Sigmoid colon (tissue), 3 donors: ENCODE measurements at regions not wholly inside any gene's neighbourhood (a gene's known extent, or its start where the extent isn't known, plus 50 kb on each side); places are given as distances from the start of the nearest gene placed in this dataset.
"Not testable (repeated sequence)": the region's sequence is repeated elsewhere in the genome, so short reads cannot be mapped to it uniquely, and the experiment has no call there.

Experiments
- CTCF ChIP-seq, 4 experiments: fragments of 450-650 bp in 3 of 4; fragments of 200-600 bp in 1 of 4; IDR thresholded peaks; one replicate each; pipeline ENCODE4 v1.5.1; 2016 to 2019; ENCODE audit warnings: antibody characterized with exemption in 4 of 4, mild to moderate bottlenecking in 3 of 4, moderate library complexity in 2 of 4
- POLR2A ChIP-seq, 2 donors: fragments of 450-650 bp; IDR thresholded peaks; one replicate each; pipeline ENCODE4 v1.6.1; 2016; ENCODE audit warnings: antibody characterized with exemption in 2 of 2, mild to moderate bottlenecking in 2 of 2, moderate library complexity in 2 of 2

GRCh38 chr15:59786466-59786865 lies 97.3 kb upstream of the BNIP2 start:
- not testable (repeated sequence) for TF ChIP-seq CTCF, POLR2A (IDR thresholded peaks at IDR 0.05)
